Ovary (tissue), 7 donors: ENCODE measurements at regions not wholly inside any gene's neighbourhood (a gene's known extent, or its start where the extent isn't known, plus 50 kb on each side); places are given as distances from the start of the nearest gene placed in this dataset.
A peak's percentile ranks its signal among the peaks of the same experiment; 100 is the strongest.

Experiments used
- DNase-seq, 5 donors: peaks; one replicate each; pipeline ENCODE4 v3.0.0-alpha.2; 2019 to 2020
- H3K27ac ChIP-seq, 2 donors: fragments of 200-600 bp; one replicate each; pipeline versions ENCODE4 v1.5.1 to v1.8.0; 2019 to 2022
- H3K27me3 ChIP-seq: fragments of 200-600 bp; one replicate; pipeline ENCODE4 v1.8.0; 2022
- H3K36me3 ChIP-seq: fragments of 200-600 bp; sonication (generic); one replicate; pipeline ENCODE4 v1.5.1; 2019
- H3K4me1 ChIP-seq: one replicate; pipeline ENCODE4 v1.8.1; 2013; ENCODE audit warnings: mild to moderate bottlenecking, moderate library complexity; ENCODE audit not compliant: insufficient read depth
- H3K4me3 ChIP-seq: fragments of 200-600 bp; sonication (generic); one replicate; pipeline ENCODE4 v1.5.1; 2017
- H3K9me3 ChIP-seq, 2 donors: fragments of 200-600 bp in 1 of 2; sonication (generic) in 1 of 2; one replicate each; pipeline versions ENCODE4 v1.5.1 to v1.8.1; 2013 to 2019; ENCODE audit warnings: mild to moderate bottlenecking in 1 of 2, moderate library complexity in 1 of 2
- EP300 ChIP-seq: sonication (generic); formaldehyde crosslinking; IDR thresholded peaks from one replicate; pipeline ENCODE4 v1.6.1; 2017; ENCODE audit warnings: antibody characterized with exemption
- POLR2A ChIP-seq: fragments of 450-650 bp; IDR thresholded peaks from one replicate; pipeline ENCODE4 v1.6.1; 2017; ENCODE audit warnings: antibody characterized with exemption, mild to moderate bottlenecking, moderate library complexity
- WGBS, 3 donors: extraction: QIAGEN DNeasy Blood & Tissue Kit in 1 of 3; methylation state at CpG; one replicate each; pipeline versions ENCODE4 v1.1.5 to v1.1.7; 2013 to 2017; 5-methylcytosine and 5-hydroxymethylcytosine counted together
- intact Hi-C, 4 donors: fragments of 100-400 bp; cut with DNase I; formaldehyde crosslinking; loops; one replicate each; pipeline versions ENCODE4 v1.11.0 to v1.15.1; 2022 to 2023
- TF ChIP-seq, protein P1 (sequence below), 3 donors: fragments of 450-650 bp in 2 of 3; fragments of 200-600 bp in 1 of 3; IDR thresholded peaks; one replicate each; pipeline versions ENCODE4 v1.5.1 to v1.8.0; 2016 to 2022; ENCODE audit warnings: antibody characterized with exemption in 3 of 3, mild to moderate bottlenecking in 1 of 3
- donor health status: DM: no; HTN: no; CAD: no; lungs with moderate emphysema.
- donor health status: DM: no; HTN: no; CAD: no.
- donor health status: Bipolar disorder and iron deficiency.
- donor health status: DM: no; HTN: no; CAD: no.
- donor health status: DM: yes; HTN: yes; CAD: no.

DNA sequence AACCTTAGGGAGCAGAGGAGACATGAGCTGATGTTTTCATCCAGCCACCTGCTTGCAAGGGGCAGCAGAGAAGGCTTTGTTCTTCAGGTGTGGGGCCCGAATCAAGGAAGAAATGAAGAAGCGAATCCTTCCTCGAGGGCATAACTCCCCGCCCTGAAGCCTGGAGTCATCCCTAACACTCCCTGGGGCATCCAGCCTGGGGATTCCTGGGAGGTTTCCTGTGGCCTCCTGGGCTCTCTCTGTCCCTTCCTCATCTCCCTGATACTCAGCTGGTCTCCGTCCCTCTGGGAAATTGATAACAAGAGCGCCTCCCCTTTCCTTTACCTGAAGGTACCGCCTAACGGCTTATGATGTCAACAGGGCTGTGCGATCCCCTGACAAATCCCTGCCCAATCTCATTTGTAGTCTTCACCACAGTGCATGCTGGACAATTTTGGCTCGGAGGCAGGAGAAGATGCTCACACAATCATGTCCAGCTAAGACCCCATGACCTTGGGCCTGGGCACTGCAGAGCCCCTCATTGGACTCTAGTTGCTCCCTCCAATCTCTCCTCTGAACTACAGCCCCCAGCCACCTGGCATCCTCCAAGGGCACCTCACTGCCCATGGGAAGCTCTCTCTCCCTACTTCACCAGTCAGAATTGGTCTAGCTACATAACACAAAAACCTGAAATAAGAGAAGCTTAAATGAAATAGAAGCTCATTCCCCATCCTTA is 80.6 kb upstream of the RTL6 start:
- peak in 1 of 5 donors; percentile 3 for DNase-seq
- intact Hi-C loops = no loop called here
- 79 to 84% (median 83%) methylated on average over 10 of the region's 10 CpGs for WGBS, 3 donors

DNA sequence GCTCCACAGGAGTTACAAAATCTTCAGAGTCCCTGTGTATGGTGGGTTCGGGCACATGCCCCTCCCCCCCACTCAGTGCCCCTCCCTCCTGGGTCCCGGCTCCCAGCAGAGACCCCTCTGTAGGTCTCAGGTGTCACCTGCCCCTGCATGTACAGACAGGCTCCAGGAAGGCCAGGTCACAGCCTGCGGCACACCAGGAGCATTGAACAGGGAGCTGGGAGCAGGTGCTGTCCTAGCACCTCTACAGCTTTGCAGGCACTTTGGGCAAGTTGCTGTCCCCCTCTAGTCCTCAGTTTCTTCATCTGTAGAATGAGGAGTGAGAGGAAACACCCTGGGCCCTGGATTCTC is 80.1 kb upstream of the RTL6 start:
- H3K36me3 ChIP-seq = no peaks in the 10 kb centered on the region
- no peak overlapping the region for H3K4me3 ChIP-seq
- H3K27ac ChIP-seq = no peak overlapping the region
- no peaks in the 10 kb centered on the region for H3K27me3 ChIP-seq
- no peaks in the 10 kb centered on the region for H3K9me3 ChIP-seq
- intact Hi-C loops = no loop called here
- peaks cover 5% of the 10 kb centered on the region for H3K4me1 ChIP-seq
- WGBS, 3 donors = 60 to 69% (median 64%) methylated on average over 3 of the region's 3 CpGs
- DNase-seq = peak in 1 of 5 donors; percentile 3
- TF ChIP-seq POLR2A (no peak), EP300 (no peak)
- TF ChIP-seq, protein P1, sequence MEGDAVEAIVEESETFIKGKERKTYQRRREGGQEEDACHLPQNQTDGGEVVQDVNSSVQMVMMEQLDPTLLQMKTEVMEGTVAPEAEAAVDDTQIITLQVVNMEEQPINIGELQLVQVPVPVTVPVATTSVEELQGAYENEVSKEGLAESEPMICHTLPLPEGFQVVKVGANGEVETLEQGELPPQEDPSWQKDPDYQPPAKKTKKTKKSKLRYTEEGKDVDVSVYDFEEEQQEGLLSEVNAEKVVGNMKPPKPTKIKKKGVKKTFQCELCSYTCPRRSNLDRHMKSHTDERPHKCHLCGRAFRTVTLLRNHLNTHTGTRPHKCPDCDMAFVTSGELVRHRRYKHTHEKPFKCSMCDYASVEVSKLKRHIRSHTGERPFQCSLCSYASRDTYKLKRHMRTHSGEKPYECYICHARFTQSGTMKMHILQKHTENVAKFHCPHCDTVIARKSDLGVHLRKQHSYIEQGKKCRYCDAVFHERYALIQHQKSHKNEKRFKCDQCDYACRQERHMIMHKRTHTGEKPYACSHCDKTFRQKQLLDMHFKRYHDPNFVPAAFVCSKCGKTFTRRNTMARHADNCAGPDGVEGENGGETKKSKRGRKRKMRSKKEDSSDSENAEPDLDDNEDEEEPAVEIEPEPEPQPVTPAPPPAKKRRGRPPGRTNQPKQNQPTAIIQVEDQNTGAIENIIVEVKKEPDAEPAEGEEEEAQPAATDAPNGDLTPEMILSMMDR (IDR thresholded peaks at IDR 0.05) = no peak

More for the DNA sequence above, 80.6 kb upstream of the RTL6 start:
- Histone ChIP-seq H3K4me3 (no peak overlapping the region), H3K36me3 (no peaks in the 10 kb centered on the region), H3K27ac (no peak overlapping the region), H3K4me1 (peaks cover 5% of the 10 kb centered on the region), H3K27me3 (no peaks in the 10 kb centered on the region), H3K9me3 (no peaks in the 10 kb centered on the region)
- TF ChIP-seq POLR2A (no peak), EP300 (no peak)
- TF ChIP-seq, protein P1 (IDR thresholded peaks at IDR 0.05) = no peak

DNA sequence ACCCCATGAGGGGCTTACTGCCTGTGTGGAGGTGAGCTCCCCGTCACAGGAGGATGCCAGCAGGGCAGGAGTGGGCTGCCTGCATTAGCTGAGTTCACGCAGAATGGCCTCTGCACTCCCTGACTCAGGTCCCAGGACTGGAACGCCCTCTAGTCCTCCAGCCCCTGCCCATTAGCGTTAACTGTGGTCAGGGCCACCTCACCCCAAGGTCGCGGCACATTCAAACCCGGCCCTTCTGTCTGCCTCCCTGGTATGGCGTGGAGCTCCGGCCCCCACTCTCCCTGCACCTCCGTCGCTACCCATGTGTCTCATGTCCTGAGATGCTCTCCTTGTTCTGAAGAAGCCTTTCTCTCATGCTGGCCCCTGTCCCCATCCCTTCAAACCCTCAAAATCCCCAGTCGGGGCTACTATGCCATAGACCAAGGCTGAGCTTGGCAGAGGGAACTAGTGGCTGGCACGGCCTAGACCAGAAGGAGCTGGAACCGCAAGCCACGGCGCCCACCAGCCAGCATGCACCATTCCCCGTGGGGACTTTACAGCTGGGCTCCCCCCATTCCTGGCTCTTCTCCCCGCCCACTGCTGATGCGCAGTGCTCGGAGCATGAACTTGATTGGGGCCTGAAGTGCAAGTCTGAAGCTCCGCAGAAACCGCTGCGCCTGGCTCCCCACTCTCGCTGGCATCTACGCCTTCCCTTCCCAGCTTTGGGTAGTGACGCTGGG is 79.5 kb upstream of the RTL6 start:
- H3K4me1 ChIP-seq = peaks cover 5% of the 10 kb centered on the region
- H3K4me3 ChIP-seq = no peak overlapping the region
- H3K9me3 ChIP-seq = no peaks in the 10 kb centered on the region
- H3K27ac ChIP-seq = no peak overlapping the region
- peak in 1 of 5 donors; percentile 4 for DNase-seq
- H3K27me3 ChIP-seq = no peaks in the 10 kb centered on the region
- intact Hi-C loops = no loop called here
- no peaks in the 10 kb centered on the region for H3K36me3 ChIP-seq
- 81 to 91% (median 84%) methylated on average over 26 of the region's 26 CpGs for WGBS, 3 donors
- TF ChIP-seq, protein P1 (IDR thresholded peaks at IDR 0.05) = no peak
- TF ChIP-seq POLR2A = no peak
- no peak for TF ChIP-seq EP300

DNA sequence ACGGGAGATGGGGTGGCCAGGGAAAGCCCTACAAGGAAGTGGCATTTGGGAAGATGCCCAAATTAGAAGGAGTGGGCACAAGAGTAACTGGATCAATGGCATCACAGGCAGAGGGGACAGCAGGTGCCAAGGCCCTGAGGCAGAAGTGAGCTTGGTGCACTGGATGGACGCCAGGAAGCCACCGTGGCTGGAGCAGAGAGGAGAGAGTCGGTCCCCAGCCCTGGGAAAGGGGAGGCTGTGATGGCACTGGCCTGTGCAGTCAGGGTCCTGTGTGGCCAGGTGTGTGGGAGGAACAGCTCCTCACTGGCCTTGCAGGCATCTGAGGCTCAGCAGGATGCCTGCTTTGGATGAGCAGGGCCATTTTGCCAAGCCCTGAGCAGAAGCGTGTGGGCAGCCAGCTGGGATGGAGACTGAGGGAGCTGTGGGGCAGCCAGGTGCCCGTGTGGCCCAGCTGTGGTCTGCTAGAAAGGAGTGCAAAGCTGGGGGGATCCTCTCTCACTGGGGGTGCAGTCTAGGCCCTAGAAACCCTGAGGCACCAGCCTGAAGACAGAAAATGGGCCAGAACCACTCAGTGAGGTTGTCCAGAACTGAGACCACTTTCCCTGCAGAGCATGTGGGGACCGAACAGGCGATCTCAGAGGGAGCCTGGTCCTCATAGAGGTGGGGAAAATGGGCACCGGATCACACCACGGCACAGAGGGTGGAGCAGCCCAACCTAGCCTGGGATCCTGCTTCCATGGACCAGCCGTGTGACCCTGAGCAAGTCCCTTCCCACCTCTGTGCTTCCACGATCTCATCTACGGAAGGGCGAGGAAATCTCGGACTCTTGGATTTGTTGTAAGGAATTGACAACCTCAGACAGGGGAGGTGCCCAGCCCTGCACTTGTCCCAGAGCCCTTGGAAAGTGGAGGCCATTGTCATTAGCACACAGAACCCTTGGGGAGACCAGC is 78.6 kb upstream of the RTL6 start:
- 84 to 92% (median 84%) methylated on average over 15 of the region's 15 CpGs for WGBS, 3 donors
- no peaks in the 10 kb centered on the region for H3K27me3 ChIP-seq
- H3K9me3 ChIP-seq = no peaks in the 10 kb centered on the region
- H3K4me3 ChIP-seq = no peak overlapping the region
- no peak overlapping the region for H3K27ac ChIP-seq
- peaks cover 5% of the 10 kb centered on the region for H3K4me1 ChIP-seq
- DNase-seq = peak in 2 of 5 donors; percentile 3 to 32
- intact Hi-C loops = no loop called here
- no peaks in the 10 kb centered on the region for H3K36me3 ChIP-seq
- TF ChIP-seq, protein P1 (IDR thresholded peaks at IDR 0.05) = no peak
- no peak for TF ChIP-seq POLR2A
- no peak for TF ChIP-seq EP300
